ENCODE measurements at regions not wholly inside any gene's neighbourhood (a gene's known extent, or its start where the extent isn't known, plus 50 kb on each side); places are given as distances from the start of the nearest gene placed in this dataset.

GRCh38 chr5:125835293-125836172 lies 587.7 kb upstream of the GRAMD2B start:
- no peak overlapping the region for H3K4me3 ChIP-seq (replicated peaks; ENCODE audit: low read depth, low read length)
- peak; percentile 70 for DNase-seq (ENCODE audit: low read depth)
- TF ChIP-seq CTCF (IDR thresholded peaks at IDR 0.05; ENCODE audit: low read length, missing control alignments): peak; percentile 79

GRCh38 chr5:125836256-125836655 lies 587.0 kb upstream of the GRAMD2B start:
- no peak overlapping the region for H3K4me3 ChIP-seq (replicated peaks; ENCODE audit: low read depth, low read length)
- TF ChIP-seq CTCF (IDR thresholded peaks at IDR 0.05; ENCODE audit: low read length, missing control alignments): no peak
- no peak for DNase-seq (ENCODE audit: low read depth)

- DNase-seq (ENCODE audit: low read depth): no peak
- no peak overlapping the region for H3K4me3 ChIP-seq (replicated peaks; ENCODE audit: low read depth, low read length)
- TF ChIP-seq CTCF (IDR thresholded peaks at IDR 0.05; ENCODE audit: low read length, missing control alignments): no peak
These were observed 585.3 kb upstream of the GRAMD2B start for GRCh38 chr5:125837866-125838265.

- no peak overlapping the region for H3K4me3 ChIP-seq (replicated peaks; ENCODE audit: low read depth, low read length)
- no peak for DNase-seq (ENCODE audit: low read depth)
- no peak for TF ChIP-seq CTCF (IDR thresholded peaks at IDR 0.05; ENCODE audit: low read length, missing control alignments)
These were observed 575.6 kb upstream of the GRAMD2B start for GRCh38 chr5:125847561-125847960.

GRCh38 chr5:125848751-125849150 lies 574.5 kb upstream of the GRAMD2B start:
- TF ChIP-seq CTCF (IDR thresholded peaks at IDR 0.05; ENCODE audit: low read length, missing control alignments): no peak
- no peak overlapping the region for H3K4me3 ChIP-seq (replicated peaks; ENCODE audit: low read depth, low read length)
- no peak for DNase-seq (ENCODE audit: low read depth)

- DNase-seq (ENCODE audit: low read depth): no peak
- TF ChIP-seq CTCF (IDR thresholded peaks at IDR 0.05; ENCODE audit: low read length, missing control alignments): no peak
These were observed 566.3 kb upstream of the GRAMD2B start for GRCh38 chr5:125856949-125857348.

GRCh38 chr5:125863579-125863978 lies 559.6 kb upstream of the GRAMD2B start:
- TF ChIP-seq CTCF (IDR thresholded peaks at IDR 0.05; ENCODE audit: low read length, missing control alignments): no peak
- no peak overlapping the region for H3K4me3 ChIP-seq (replicated peaks; ENCODE audit: low read depth, low read length)
- DNase-seq (ENCODE audit: low read depth): no peak

More at GRCh38 chr5:125856949-125857348, 566.3 kb upstream of the GRAMD2B start:
- H3K4me3 ChIP-seq (replicated peaks; ENCODE audit: low read depth, low read length): no peak overlapping the region
